GM21717 (cell line): ENCODE measurements at regions not wholly inside any gene's neighbourhood (a gene's known extent, or its start where the extent isn't known, plus 50 kb on each side); places are given as distances from the start of the nearest gene placed in this dataset.

Experiments used
- ATAC-seq: cut with Tn5 transposase; IDR thresholded peaks from one replicate; pipeline ENCODE4 v1.9.1; 2021; ENCODE audit warnings: mild to moderate bottlenecking, moderate library complexity; ENCODE audit not compliant: unreplicated experiment

- ATAC-seq, result no peak
Observed at GRCh38 chr13:90766386-90766902, 581.0 kb upstream of the MIR17HG start.

- no peak for ATAC-seq
Observed at GRCh38 chr13:90768116-90768515, 579.4 kb upstream of the MIR17HG start.

GRCh38 chr13:90769387-90769786, 578.1 kb upstream of the MIR17HG start:
- no peak for ATAC-seq

- no peak for ATAC-seq
Observed at GRCh38 chr13:90770334-90770733, 577.2 kb upstream of the MIR17HG start.

GRCh38 chr13:90773681-90774080, 573.8 kb upstream of the MIR17HG start:
- ATAC-seq, result no peak

GRCh38 chr13:90776051-90776748, 571.3 kb upstream of the MIR17HG start:
- no peak for ATAC-seq

- no peak for ATAC-seq
Observed at GRCh38 chr13:90783273-90783672, 564.2 kb upstream of the MIR17HG start.

GRCh38 chr13:90787007-90787406, 560.5 kb upstream of the MIR17HG start:
- no peak for ATAC-seq

- no peak for ATAC-seq
Observed at GRCh38 chr13:90792335-90792734, 555.2 kb upstream of the MIR17HG start.

GRCh38 chr13:90793261-90793820, 554.1 kb upstream of the MIR17HG start:
- no peak for ATAC-seq

- no peak for ATAC-seq
Observed at GRCh38 chr13:90796474-90796873, 551.0 kb upstream of the MIR17HG start.

- no peak for ATAC-seq
Observed at GRCh38 chr13:90797335-90797734, 550.2 kb upstream of the MIR17HG start.

- ATAC-seq, result no peak
Observed at GRCh38 chr13:90798381-90798780, 549.1 kb upstream of the MIR17HG start.

GRCh38 chr13:90800082-90800746, 547.3 kb upstream of the MIR17HG start:
- no peak for ATAC-seq

GRCh38 chr13:90801621-90802020, 545.9 kb upstream of the MIR17HG start:
- no peak for ATAC-seq

GRCh38 chr13:90803210-90803609, 544.3 kb upstream of the MIR17HG start:
- ATAC-seq, result no peak

- ATAC-seq, result no peak
Observed at GRCh38 chr13:90806016-90806615, 541.4 kb upstream of the MIR17HG start.

GRCh38 chr13:90806892-90807291, 540.6 kb upstream of the MIR17HG start:
- no peak for ATAC-seq

- ATAC-seq, result no peak
Observed at GRCh38 chr13:90808838-90809237, 538.6 kb upstream of the MIR17HG start.

GRCh38 chr13:90824032-90824431, 523.5 kb upstream of the MIR17HG start:
- no peak for ATAC-seq

- no peak for ATAC-seq
Observed at GRCh38 chr13:90826688-90827087, 520.8 kb upstream of the MIR17HG start.

- no peak for ATAC-seq
Observed at GRCh38 chr13:90830782-90831181, 516.7 kb upstream of the MIR17HG start.
